GM12878 (cell line): ENCODE measurements at regions not wholly inside any gene's neighbourhood (a gene's known extent, or its start where the extent isn't known, plus 50 kb on each side); places are given as distances from the start of the nearest gene placed in this dataset.

Experiments
- BACH1 ChIP-seq: fragments of 450-650 bp; IDR thresholded peaks from 2 replicates; pipeline ENCODE4 v1.6.1; 2017; ENCODE audit warnings: mild to moderate bottlenecking, borderline replicate concordance
- BCL3 ChIP-seq: IDR thresholded peaks from 2 replicates; pipeline ENCODE4 v1.6.1; 2011; ENCODE audit warnings: borderline replicate concordance, low read depth, mild to moderate bottlenecking, moderate library complexity, low read length; ENCODE audit not compliant: insufficient read depth, poor library complexity, severe bottlenecking
- CHD1 ChIP-seq: IDR thresholded peaks from 2 replicates; pipeline ENCODE4 v1.6.1; 2012; ENCODE audit warnings: low read depth, low read length, improper control_type of control experiment
- E4F1 ChIP-seq: fragments of 450-650 bp; IDR thresholded peaks from 2 replicates; pipeline ENCODE4 v1.6.1; 2018; ENCODE audit warnings: borderline replicate concordance, mild to moderate bottlenecking; ENCODE audit not compliant: partially characterized antibody
- MEF2B ChIP-seq: fragments of 450-650 bp; IDR thresholded peaks from 2 replicates; pipeline ENCODE4 v1.6.1; 2018; ENCODE audit warnings: mild to moderate bottlenecking, moderate library complexity; ENCODE audit not compliant: partially characterized antibody, poor library complexity, severe bottlenecking
- NRF1 ChIP-seq: conservative IDR thresholded peaks from 2 replicates; pipeline ENCODE4 v1.6.1; 2011; ENCODE audit warnings: mild to moderate bottlenecking, low read depth, low read length, improper control_type of control experiment
- PKNOX1 ChIP-seq: fragments of 450-650 bp; IDR thresholded peaks from 2 replicates; pipeline ENCODE4 v1.6.1; 2016; ENCODE audit warnings: mild to moderate bottlenecking
- SIX5 ChIP-seq: IDR thresholded peaks from 2 replicates; pipeline ENCODE4 v1.6.1; 2011; ENCODE audit warnings: mild to moderate bottlenecking, low read depth, low read length, moderate library complexity; ENCODE audit not compliant: severe bottlenecking
- SRF ChIP-seq, 2 experiments: IDR thresholded peaks; 2 replicates each; pipeline ENCODE4 v1.6.1; 2011; ENCODE audit warnings: low read depth in 2 of 2, low read length in 2 of 2, mild to moderate bottlenecking in 1 of 2, moderate library complexity in 1 of 2
- ZNF207 ChIP-seq: fragments of 450-650 bp; IDR thresholded peaks from 2 replicates; pipeline ENCODE4 v1.6.1; 2014; ENCODE audit warnings: antibody characterized with exemption, mild to moderate bottlenecking, borderline replicate concordance
- ZNF384 ChIP-seq: IDR thresholded peaks from 2 replicates; pipeline ENCODE4 v1.6.1; 2012; ENCODE audit warnings: low read depth, mild to moderate bottlenecking, low read length, improper control_type of control experiment, borderline replicate concordance
- ZNF622 ChIP-seq: fragments of 450-650 bp; IDR thresholded peaks from 2 replicates; pipeline ENCODE4 v1.6.1; 2017; ENCODE audit warnings: mild to moderate bottlenecking, inconsistent platforms

GRCh38 chr10:133017203-133017601 lies 70.5 kb upstream of the ADGRA1 start (continued):
- TF ChIP-seq BCL3: no peak
- TF ChIP-seq NRF1: no peak
- TF ChIP-seq ZNF622: no peak
- no peak for TF ChIP-seq MEF2B
- no peak for TF ChIP-seq BACH1
- TF ChIP-seq E4F1: no peak
- TF ChIP-seq PKNOX1: no peak
- no peak for TF ChIP-seq ZNF207
- TF ChIP-seq SIX5: no peak
- no peak for TF ChIP-seq ZNF384
- TF ChIP-seq SRF (IDR thresholded peaks at IDR 0.05; ENCODE audit: low read depth in 2 of 2, low read length in 2 of 2): no peak
- no peak for TF ChIP-seq CHD1
